CD4-positive, alpha-beta T cell treated with Interleukin-1 beta for 1 hour (primary cell): ENCODE measurements at regions not wholly inside any gene's neighbourhood (a gene's known extent, or its start where the extent isn't known, plus 50 kb on each side); places are given as distances from the start of the nearest gene placed in this dataset.

Experiments used
- DNase-seq, 2 donors: peaks; one replicate each; pipeline ENCODE4 v3.0.0-alpha.2; 2020 to 2022

GRCh38 chr2:10202131-10202665 lies 79.7 kb downstream of the RRM2 start:
- no peak for DNase-seq

DNA sequence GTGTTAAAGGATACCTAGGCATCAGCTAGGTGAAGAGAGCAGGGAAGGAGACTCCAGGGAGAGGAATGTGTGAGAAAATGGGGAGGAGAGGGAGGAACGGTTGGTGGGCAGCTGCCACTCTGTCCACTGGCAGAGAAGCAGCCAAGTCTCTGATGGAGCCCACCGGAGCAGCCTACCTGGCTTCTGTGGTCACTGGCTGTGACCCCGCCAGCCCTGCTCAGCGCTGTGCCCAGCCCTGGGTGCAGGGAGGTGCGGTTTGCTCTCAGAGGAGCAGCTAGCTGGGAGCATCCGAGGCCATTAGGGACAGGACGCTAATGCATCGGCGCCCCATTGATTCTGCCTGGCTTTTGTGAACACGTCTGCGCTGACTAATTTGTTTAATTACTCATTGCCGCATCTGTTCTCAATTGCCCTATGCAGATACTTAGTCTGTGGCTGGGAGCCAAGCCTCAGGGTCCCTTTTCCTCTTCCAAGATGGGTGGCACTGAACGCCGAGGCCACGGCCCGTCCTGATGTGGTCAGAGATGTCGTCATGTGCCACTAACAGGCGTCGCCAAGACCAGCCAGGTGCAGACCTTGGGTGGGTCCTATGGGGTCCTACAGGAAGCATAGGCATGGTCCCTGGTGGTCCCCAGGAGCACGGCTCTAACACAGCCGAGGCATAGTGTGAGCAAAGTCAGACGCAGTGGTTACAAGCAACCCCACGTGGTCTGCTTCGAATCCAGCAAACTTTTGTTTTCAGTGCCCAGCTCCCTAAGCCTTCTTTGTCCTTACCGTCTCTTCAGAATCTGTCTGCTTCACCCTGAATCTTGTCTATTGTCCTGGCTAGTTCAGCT lies 82.0 kb downstream of the RRM2 start:
- DNase-seq, result no peak

GRCh38 chr2:10205162-10205475 lies 82.6 kb downstream of the RRM2 start:
- no peak for DNase-seq

- no peak for DNase-seq
These were observed 86.2 kb downstream of the RRM2 start for GRCh38 chr2:10208736-10209135.

GRCh38 chr2:10209406-10209935 lies 86.9 kb downstream of the RRM2 start:
- no peak for DNase-seq

- no peak for DNase-seq
These were observed 87.8 kb downstream of the RRM2 start for GRCh38 chr2:10210336-10210735.

GRCh38 chr2:10211844-10212422 lies 89.4 kb downstream of the RRM2 start:
- DNase-seq, result no peak

DNA sequence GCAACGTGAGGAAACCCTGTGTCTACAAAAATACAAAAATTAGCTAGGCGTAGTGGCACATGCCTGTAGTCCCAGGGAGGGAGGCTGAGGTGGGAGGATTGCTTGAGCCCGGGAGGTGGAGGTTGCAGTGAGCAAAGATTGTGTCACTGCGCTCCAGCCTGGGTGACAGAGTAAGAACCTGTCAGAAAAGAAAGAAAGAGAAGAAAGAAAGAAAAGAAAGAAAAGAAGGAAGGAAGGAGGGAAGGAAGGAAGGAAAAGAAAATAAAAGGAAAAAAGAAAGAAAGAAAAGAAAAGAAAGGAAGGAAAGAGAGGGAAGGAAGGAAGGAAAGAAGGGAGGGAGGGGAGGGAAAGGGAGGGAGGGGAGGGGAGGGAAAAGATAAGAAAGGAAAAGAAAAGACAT lies 89.9 kb upstream of the HPCAL1 start:
- DNase-seq, result no peak

- DNase-seq, result no peak
These were observed 88.5 kb upstream of the HPCAL1 start for GRCh38 chr2:10214179-10214578.

DNA sequence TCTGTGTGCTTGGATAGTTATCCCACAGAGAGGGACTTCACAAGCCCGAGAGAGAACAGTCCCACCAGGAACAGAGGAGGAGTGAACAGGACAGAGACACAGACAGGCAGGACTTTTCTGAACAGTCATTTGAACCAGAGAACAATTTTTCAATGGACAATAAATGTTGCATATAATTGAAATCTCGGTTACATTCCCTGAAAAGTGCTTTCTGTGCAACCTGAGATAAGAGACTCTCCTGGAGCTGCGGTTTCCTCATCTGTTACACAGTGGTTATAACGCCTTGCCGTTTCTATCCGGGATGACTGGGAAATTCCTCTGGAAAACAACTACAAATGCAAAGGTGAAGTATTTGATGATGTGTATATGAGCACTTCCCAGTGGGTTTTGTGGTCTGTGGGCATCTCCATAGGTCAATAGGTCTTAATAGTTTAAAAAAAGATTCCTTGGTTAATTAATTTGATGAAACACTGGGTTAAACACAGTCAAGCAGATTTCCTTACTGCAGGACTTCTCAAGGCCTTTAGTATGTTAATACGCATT lies 87.2 kb upstream of the HPCAL1 start:
- DNase-seq, result no peak

DNA sequence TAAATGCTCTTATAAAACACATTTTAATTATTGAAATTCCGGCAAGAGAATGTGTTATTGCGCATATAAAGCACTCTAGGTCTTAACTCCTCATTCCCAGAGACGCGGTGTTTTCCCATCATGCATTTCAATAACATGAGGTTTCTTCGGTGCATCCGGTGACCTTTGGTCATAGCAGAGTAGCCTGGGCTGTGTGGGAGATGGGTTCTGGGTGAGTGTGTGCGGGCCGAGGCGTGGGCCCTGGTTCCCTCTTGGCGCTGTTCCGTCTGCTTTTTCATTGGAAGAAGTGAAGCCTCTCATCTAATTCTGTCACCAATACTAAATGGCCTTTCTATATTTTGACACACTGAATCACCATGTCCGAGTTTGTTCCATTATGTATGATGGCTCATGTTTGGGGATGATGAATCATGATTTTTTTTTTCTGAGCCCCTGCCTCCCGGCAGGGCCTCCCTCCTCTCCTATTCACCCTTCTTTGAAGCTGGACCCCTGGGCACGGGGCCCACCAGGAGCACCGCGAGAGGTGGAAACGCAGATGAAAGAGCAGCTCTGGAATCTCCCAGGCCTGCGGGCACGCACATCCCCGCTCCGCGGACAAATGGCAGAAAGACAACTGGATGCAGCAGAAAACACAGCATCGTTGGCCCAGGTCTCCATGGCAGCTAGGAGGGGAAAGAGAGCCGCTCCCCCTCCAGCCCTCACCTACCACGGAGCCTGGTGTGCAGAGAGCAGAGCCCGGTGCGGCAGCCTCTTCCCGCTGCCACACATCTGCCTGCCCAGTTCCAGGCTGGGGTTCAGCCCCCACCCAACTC lies 85.8 kb upstream of the HPCAL1 start:
- DNase-seq, result no peak

- DNase-seq, result no peak
These were observed 84.9 kb upstream of the HPCAL1 start for GRCh38 chr2:10217489-10218435.

- no peak for DNase-seq
These were observed 82.4 kb upstream of the HPCAL1 start for GRCh38 chr2:10220045-10220901.

DNA sequence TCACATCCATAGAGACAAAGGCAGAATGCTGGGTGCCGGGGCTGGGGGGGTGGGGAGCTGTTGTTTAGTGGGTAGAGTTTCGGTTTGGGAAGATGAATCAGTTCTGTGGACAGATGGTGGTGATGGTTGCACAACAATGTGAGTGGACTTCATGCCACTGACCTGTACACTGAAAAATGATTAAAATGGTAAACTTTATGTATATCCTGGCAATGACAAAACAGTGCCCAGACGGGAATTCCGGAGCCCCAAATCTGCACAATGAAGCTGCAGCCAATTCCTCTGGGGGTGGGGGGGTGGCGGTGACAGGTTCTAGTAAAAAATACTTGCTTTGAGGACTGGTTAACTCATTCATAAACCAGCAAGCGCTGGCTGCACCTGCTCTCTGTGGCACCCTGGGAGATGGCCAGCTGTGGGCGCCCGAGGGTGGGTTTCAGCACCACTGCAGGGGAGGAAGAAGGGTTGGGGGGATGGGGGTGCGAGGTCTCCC lies 81.8 kb upstream of the HPCAL1 start:
- DNase-seq, result no peak

DNA sequence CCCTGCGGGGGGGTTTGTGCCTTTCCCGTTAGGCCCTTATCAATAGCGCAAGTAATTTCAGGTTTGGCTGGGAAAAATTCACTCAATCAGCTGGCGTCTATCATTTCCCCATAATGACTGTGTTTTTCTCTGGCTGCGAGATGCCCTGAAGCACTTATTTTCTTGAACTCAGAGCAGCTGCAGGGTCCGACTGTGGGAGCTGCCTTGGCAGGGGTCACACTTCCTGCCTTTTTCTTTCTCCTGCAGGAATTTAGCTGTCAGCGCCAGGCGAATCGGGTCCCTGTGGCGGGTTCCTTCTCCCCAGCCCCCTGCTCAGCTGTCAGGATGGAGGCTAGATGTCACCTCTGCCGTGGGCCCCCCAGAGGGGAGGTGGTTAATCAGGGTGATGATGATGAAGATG lies 81.3 kb upstream of the HPCAL1 start:
- DNase-seq, result no peak

DNA sequence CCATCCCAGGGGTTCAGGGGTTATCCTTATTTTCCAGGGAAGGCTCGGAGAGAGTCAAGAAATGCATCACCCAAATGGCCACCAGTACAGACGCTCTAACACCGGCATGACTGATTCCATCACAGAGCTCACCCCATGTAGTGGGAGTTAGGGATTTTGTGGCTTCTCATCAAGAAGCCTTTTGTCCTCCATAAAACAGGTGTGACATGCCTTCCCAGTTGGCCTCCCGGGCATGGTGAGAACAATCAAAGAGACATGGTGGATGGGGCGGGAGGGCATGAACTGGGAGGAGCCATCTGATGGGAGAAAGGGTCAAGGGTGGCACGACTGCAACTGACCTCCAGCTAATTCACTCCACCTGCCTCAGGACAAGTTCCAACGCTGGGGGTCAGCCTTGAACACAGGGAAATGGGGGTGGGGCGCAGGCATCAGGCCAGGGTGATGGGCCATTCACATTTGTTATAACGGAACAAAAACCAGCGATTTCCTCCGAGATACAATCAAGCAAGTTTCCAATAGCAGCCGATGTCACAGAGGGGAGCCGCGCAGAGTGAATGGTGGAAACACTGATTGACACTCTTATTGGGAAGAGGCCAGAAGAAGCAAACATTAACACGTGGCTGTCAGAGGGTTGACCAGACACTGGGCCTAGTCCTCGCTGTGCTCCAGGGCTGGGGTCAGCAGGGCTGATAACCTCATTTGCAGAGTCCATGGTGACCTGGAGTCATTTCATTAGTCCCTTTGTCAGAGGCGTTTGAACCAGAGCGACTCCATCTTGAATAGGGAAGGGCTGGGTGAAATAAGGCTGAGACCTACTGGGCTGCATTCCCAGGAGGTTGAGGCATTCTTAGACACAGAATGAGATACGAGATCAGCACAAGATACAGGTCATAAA lies 80.5 kb upstream of the HPCAL1 start:
- DNase-seq, result no peak

DNA sequence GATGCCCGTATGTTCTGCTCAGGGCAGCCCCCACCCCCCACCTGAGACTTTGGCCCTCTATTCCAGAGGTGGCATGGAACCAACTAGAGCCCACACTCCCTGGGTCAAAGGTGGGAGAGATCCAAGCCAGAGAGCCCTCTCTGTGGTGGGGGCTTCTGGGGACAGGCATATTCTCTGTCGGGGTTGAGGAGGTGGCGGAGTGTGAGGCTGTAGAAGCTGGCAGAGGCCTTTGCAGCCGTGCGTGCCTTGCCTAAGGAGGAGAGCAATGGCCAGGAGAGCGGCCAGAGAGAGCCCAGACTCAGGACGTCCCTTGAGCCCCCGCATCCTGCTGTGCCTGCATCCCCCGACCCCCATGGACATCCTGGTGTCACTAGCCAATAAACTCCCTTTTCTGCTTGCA lies 79.2 kb upstream of the HPCAL1 start:
- DNase-seq, result no peak

GRCh38 chr2:10223932-10224720 lies 78.6 kb upstream of the HPCAL1 start:
- DNase-seq, result no peak

- no peak for DNase-seq
These were observed 78.0 kb upstream of the HPCAL1 start for GRCh38 chr2:10224734-10225133.
